ENCODE measurements at regions not wholly inside any gene's neighbourhood (a gene's known extent, or its start where the extent isn't known, plus 50 kb on each side); places are given as distances from the start of the nearest gene placed in this dataset.

- Mint-ChIP-seq H3K27me3 (ENCODE audit: insufficient read depth) (no peaks in the 10 kb centered on the region), H3K4me1 (no peaks in the 10 kb centered on the region), H3K27ac (no peak overlapping the region), H3K9me3 (no peaks in the 10 kb centered on the region), H3K4me3 (no peak overlapping the region), H3K36me3 (ENCODE audit: low read depth) (no peaks in the 10 kb centered on the region)
- Histone ChIP-seq H3K27ac (ENCODE audit: low read depth, low read length) (no peak overlapping the region), H3K27me3 (ENCODE audit: control insufficient read depth, insufficient read depth, low read length, poor library complexity, severe bottlenecking) (no peaks in the 10 kb centered on the region), H3K36me3 (ENCODE audit: control insufficient read depth, insufficient read depth, low read length) (no peaks in the 10 kb centered on the region), H3K9ac (ENCODE audit: extremely low read depth, low read length, poor library complexity, severe bottlenecking) (no peak overlapping the region), H3K9me3 (ENCODE audit: control insufficient read depth, low read length) (no peaks in the 10 kb centered on the region), H3K4me3 (ENCODE audit: low read length) (no peak overlapping the region), H3K4me1 (ENCODE audit: control insufficient read depth, insufficient read depth, low read length) (no peaks in the 10 kb centered on the region)
- 94% methylated on average over 2 of the region's 2 CpGs; no CpG with 5 or more reads in 1 of the 2 experiments for WGBS, 2 experiments (ENCODE audit: insufficient coverage in 1 of 2, insufficient read length in 1 of 2)
- TF ChIP-seq, protein P1, sequence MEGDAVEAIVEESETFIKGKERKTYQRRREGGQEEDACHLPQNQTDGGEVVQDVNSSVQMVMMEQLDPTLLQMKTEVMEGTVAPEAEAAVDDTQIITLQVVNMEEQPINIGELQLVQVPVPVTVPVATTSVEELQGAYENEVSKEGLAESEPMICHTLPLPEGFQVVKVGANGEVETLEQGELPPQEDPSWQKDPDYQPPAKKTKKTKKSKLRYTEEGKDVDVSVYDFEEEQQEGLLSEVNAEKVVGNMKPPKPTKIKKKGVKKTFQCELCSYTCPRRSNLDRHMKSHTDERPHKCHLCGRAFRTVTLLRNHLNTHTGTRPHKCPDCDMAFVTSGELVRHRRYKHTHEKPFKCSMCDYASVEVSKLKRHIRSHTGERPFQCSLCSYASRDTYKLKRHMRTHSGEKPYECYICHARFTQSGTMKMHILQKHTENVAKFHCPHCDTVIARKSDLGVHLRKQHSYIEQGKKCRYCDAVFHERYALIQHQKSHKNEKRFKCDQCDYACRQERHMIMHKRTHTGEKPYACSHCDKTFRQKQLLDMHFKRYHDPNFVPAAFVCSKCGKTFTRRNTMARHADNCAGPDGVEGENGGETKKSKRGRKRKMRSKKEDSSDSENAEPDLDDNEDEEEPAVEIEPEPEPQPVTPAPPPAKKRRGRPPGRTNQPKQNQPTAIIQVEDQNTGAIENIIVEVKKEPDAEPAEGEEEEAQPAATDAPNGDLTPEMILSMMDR (conservative IDR thresholded peaks at IDR 0.05) = no peak
- no peak for DNase-seq
Observed at GRCh38 chr18:44280479-44280878, 400.2 kb upstream of the SETBP1 start.

DNA sequence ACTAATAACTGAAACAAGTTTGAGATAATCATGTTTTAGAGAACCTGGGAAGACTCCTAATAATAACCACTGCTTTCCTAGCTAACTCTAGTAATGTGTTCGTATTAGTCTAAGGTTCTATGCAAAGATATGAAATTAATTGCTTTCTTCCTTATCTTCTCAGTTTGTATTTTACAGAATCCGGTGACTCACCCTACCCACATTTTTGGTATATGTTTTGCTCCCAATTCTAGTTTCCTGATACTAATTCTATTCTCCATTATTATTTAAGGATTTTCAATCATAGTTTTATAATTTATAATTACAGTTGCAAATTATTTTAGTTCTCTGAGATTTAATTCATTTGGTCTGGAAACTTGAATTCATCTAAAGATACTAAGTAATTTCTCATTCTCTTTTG, 394.6 kb upstream of the SETBP1 start:
- Mint-ChIP-seq H3K36me3 (ENCODE audit: low read depth) (no peaks in the 10 kb centered on the region), H3K9me3 (no peaks in the 10 kb centered on the region)
- TF ChIP-seq, protein P1 (conservative IDR thresholded peaks at IDR 0.05) = no peak

GRCh38 chr18:44290366-44290977, 390.2 kb upstream of the SETBP1 start:
- Histone ChIP-seq H3K36me3 (ENCODE audit: control insufficient read depth, insufficient read depth, low read length) (no peaks in the 10 kb centered on the region), H3K4me3 (ENCODE audit: low read length) (no peak overlapping the region), H3K9ac (ENCODE audit: extremely low read depth, low read length, poor library complexity, severe bottlenecking) (no peak overlapping the region), H3K27me3 (ENCODE audit: control insufficient read depth, insufficient read depth, low read length, poor library complexity, severe bottlenecking) (no peaks in the 10 kb centered on the region), H3K27ac (ENCODE audit: low read depth, low read length) (no peak overlapping the region), H3K9me3 (ENCODE audit: control insufficient read depth, low read length) (no peaks in the 10 kb centered on the region), H3K4me1 (ENCODE audit: control insufficient read depth, insufficient read depth, low read length) (no peaks in the 10 kb centered on the region)
- H3K36me3 Mint-ChIP-seq (ENCODE audit: low read depth) = no peaks in the 10 kb centered on the region
- peaks cover 4% of the 10 kb centered on the region for H3K4me1 Mint-ChIP-seq
- no peak for DNase-seq
- 90 to 100% methylated on average over 2 to 4 of the region's 4 CpGs for whole genome bisulfite sequencing, 2 experiments (ENCODE audit: insufficient coverage in 1 of 2, insufficient read length in 1 of 2)
- H3K27me3 Mint-ChIP-seq (ENCODE audit: insufficient read depth) = no peaks in the 10 kb centered on the region
- no peak overlapping the region for H3K4me3 Mint-ChIP-seq
- H3K9me3 Mint-ChIP-seq = no peaks in the 10 kb centered on the region
- H3K27ac Mint-ChIP-seq = no peak overlapping the region
- TF ChIP-seq, protein P1 (conservative IDR thresholded peaks at IDR 0.05) = no peak

More for the DNA sequence above, 394.6 kb upstream of the SETBP1 start:
- no peak overlapping the region for H3K27ac Mint-ChIP-seq
- WGBS, 2 experiments (ENCODE audit: insufficient coverage in 1 of 2, insufficient read length in 1 of 2) = 69% methylated on average over 2 of the region's 2 CpGs; no CpG with 5 or more reads in 1 of the 2 experiments
- H3K4me3 Mint-ChIP-seq = no peak overlapping the region
- Histone ChIP-seq H3K27ac (ENCODE audit: low read depth, low read length) (no peak overlapping the region), H3K27me3 (ENCODE audit: control insufficient read depth, insufficient read depth, low read length, poor library complexity, severe bottlenecking) (no peaks in the 10 kb centered on the region), H3K9ac (ENCODE audit: extremely low read depth, low read length, poor library complexity, severe bottlenecking) (no peak overlapping the region), H3K4me1 (ENCODE audit: control insufficient read depth, insufficient read depth, low read length) (no peaks in the 10 kb centered on the region), H3K36me3 (ENCODE audit: control insufficient read depth, insufficient read depth, low read length) (no peaks in the 10 kb centered on the region), H3K9me3 (ENCODE audit: control insufficient read depth, low read length) (no peaks in the 10 kb centered on the region), H3K4me3 (ENCODE audit: low read length) (no peak overlapping the region)
- peaks cover 3% of the 10 kb centered on the region for H3K4me1 Mint-ChIP-seq
- no peak for DNase-seq
- no peaks in the 10 kb centered on the region for H3K27me3 Mint-ChIP-seq (ENCODE audit: insufficient read depth)

All from endodermal cell (in vitro differentiated cells).